IPS DF 6.9 (cell line): ENCODE measurements at regions not wholly inside any gene's neighbourhood (a gene's known extent, or its start where the extent isn't known, plus 50 kb on each side); places are given as distances from the start of the nearest gene placed in this dataset.

ENCODE experiments used
- DNase-seq: peaks from one replicate; pipeline ENCODE4 v3.0.0-alpha.2; 2013; ENCODE audit warnings: low read depth, low spot score
- H3K27ac ChIP-seq: one replicate; pipeline ENCODE4 v1.5.1; 2013; ENCODE audit warnings: low read length, control low read depth
- H3K27me3 ChIP-seq: 2 replicates; pipeline ENCODE4 v1.6.1; 2013; ENCODE audit warnings: mild to moderate bottlenecking, low read length; ENCODE audit not compliant: control insufficient read depth, insufficient read depth
- H3K36me3 ChIP-seq: 2 replicates; pipeline ENCODE4 v1.6.1; 2013; ENCODE audit warnings: low read length; ENCODE audit not compliant: control insufficient read depth, insufficient read depth
- H3K4me1 ChIP-seq: 2 replicates; pipeline ENCODE4 v1.6.1; 2013; ENCODE audit warnings: low read length; ENCODE audit not compliant: control insufficient read depth, insufficient read depth
- H3K4me3 ChIP-seq: 2 replicates; pipeline ENCODE4 v1.5.1; 2013; ENCODE audit warnings: mild to moderate bottlenecking, low read length
- H3K9me3 ChIP-seq: 2 replicates; pipeline ENCODE4 v1.6.1; 2013; ENCODE audit warnings: low read length, inconsistent platforms; ENCODE audit not compliant: control insufficient read depth, insufficient read depth
- WGBS: extraction: QIAGEN DNeasy Blood & Tissue Kit; methylation state at CpG from one replicate; pipeline ENCODE4 v1.1.7; 2013; ENCODE audit warnings: mixed read lengths, missing lambda C conversion rate; ENCODE audit not compliant: insufficient read length, insufficient coverage; 5-methylcytosine and 5-hydroxymethylcytosine counted together

GRCh38 chr3:13715167-13715954 lies 164.5 kb downstream of the WNT7A start:
- H3K36me3 ChIP-seq: no peaks in the 10 kb centered on the region
- H3K27me3 ChIP-seq: no peaks in the 10 kb centered on the region
- no peak for DNase-seq
- whole genome bisulfite sequencing: no CpG with 5 or more reads among the region's 4 CpGs
- no peak overlapping the region for H3K27ac ChIP-seq
- H3K4me1 ChIP-seq: no peaks in the 10 kb centered on the region
- no peaks in the 10 kb centered on the region for H3K9me3 ChIP-seq
- no peak overlapping the region for H3K4me3 ChIP-seq

GRCh38 chr3:13714251-13714916 lies 165.5 kb downstream of the FBLN2 start:
- H3K4me3 ChIP-seq: no peak overlapping the region
- no peaks in the 10 kb centered on the region for H3K27me3 ChIP-seq
- no peak overlapping the region for H3K27ac ChIP-seq
- no CpG with 5 or more reads among the region's 7 CpGs for WGBS
- H3K4me1 ChIP-seq: no peaks in the 10 kb centered on the region
- no peaks in the 10 kb centered on the region for H3K36me3 ChIP-seq
- H3K9me3 ChIP-seq: no peaks in the 10 kb centered on the region
- DNase-seq: no peak

GRCh38 chr3:13713396-13713795 lies 164.5 kb downstream of the FBLN2 start:
- no peak overlapping the region for H3K4me3 ChIP-seq
- no CpG with 5 or more reads among the region's 4 CpGs for WGBS
- H3K9me3 ChIP-seq: no peaks in the 10 kb centered on the region
- H3K27ac ChIP-seq: no peak overlapping the region
- H3K27me3 ChIP-seq: no peaks in the 10 kb centered on the region
- no peaks in the 10 kb centered on the region for H3K36me3 ChIP-seq
- no peak for DNase-seq
- no peaks in the 10 kb centered on the region for H3K4me1 ChIP-seq

GRCh38 chr3:13712682-13713180 lies 163.8 kb downstream of the FBLN2 start:
- no peaks in the 10 kb centered on the region for H3K36me3 ChIP-seq
- H3K4me1 ChIP-seq: no peaks in the 10 kb centered on the region
- H3K27ac ChIP-seq: no peak overlapping the region
- no peak for DNase-seq
- H3K4me3 ChIP-seq: no peak overlapping the region
- H3K27me3 ChIP-seq: no peaks in the 10 kb centered on the region
- no peaks in the 10 kb centered on the region for H3K9me3 ChIP-seq
- no CpG with 5 or more reads among the region's 3 CpGs for WGBS

GRCh38 chr3:13711911-13712650 lies 163.2 kb downstream of the FBLN2 start:
- DNase-seq: no peak
- H3K9me3 ChIP-seq: no peaks in the 10 kb centered on the region
- no peak overlapping the region for H3K4me3 ChIP-seq
- no peaks in the 10 kb centered on the region for H3K4me1 ChIP-seq
- no CpG with 5 or more reads among the region's 9 CpGs for WGBS
- H3K27me3 ChIP-seq: no peaks in the 10 kb centered on the region
- H3K36me3 ChIP-seq: no peaks in the 10 kb centered on the region
- H3K27ac ChIP-seq: no peak overlapping the region

- DNase-seq: no peak
Measured at GRCh38 chr3:13710251-13710650, 161.3 kb downstream of the FBLN2 start.

GRCh38 chr3:13709706-13710105 lies 160.8 kb downstream of the FBLN2 start:
- H3K4me1 ChIP-seq: no peaks in the 10 kb centered on the region
- no peak overlapping the region for H3K27ac ChIP-seq
- WGBS: no CpG with 5 or more reads among the region's 1 CpG
- H3K4me3 ChIP-seq: no peak overlapping the region
- no peaks in the 10 kb centered on the region for H3K36me3 ChIP-seq
- DNase-seq: no peak
- H3K27me3 ChIP-seq: no peaks in the 10 kb centered on the region
- no peaks in the 10 kb centered on the region for H3K9me3 ChIP-seq

More at GRCh38 chr3:13710251-13710650, 161.3 kb downstream of the FBLN2 start:
- H3K9me3 ChIP-seq: no peaks in the 10 kb centered on the region
- H3K36me3 ChIP-seq: no peaks in the 10 kb centered on the region
- H3K27ac ChIP-seq: no peak overlapping the region
- H3K4me3 ChIP-seq: no peak overlapping the region
- no peaks in the 10 kb centered on the region for H3K4me1 ChIP-seq
- no peaks in the 10 kb centered on the region for H3K27me3 ChIP-seq
- WGBS: no CpG with 5 or more reads among the region's 3 CpGs

GRCh38 chr3:13708871-13709595 lies 160.1 kb downstream of the FBLN2 start:
- no peaks in the 10 kb centered on the region for H3K36me3 ChIP-seq

GRCh38 chr3:13708301-13708700 lies 159.4 kb downstream of the FBLN2 start:
- H3K27ac ChIP-seq: no peak overlapping the region
- no peaks in the 10 kb centered on the region for H3K9me3 ChIP-seq
- DNase-seq: no peak
- H3K4me1 ChIP-seq: no peaks in the 10 kb centered on the region
- H3K27me3 ChIP-seq: no peaks in the 10 kb centered on the region
- no CpG with 5 or more reads among the region's 7 CpGs for WGBS
- H3K36me3 ChIP-seq: no peaks in the 10 kb centered on the region
- H3K4me3 ChIP-seq: no peak overlapping the region

More at GRCh38 chr3:13708871-13709595, 160.1 kb downstream of the FBLN2 start:
- Histone ChIP-seq H3K27me3 (no peaks in the 10 kb centered on the region), H3K27ac (no peak overlapping the region), H3K4me1 (no peaks in the 10 kb centered on the region), H3K4me3 (no peak overlapping the region), H3K9me3 (no peaks in the 10 kb centered on the region)
- no CpG with 5 or more reads among the region's 6 CpGs for WGBS
- no peak for DNase-seq

- DNase-seq: no peak
- Histone ChIP-seq H3K9me3 (no peaks in the 10 kb centered on the region), H3K4me3 (no peak overlapping the region), H3K36me3 (no peaks in the 10 kb centered on the region), H3K27me3 (no peaks in the 10 kb centered on the region), H3K27ac (no peak overlapping the region), H3K4me1 (no peaks in the 10 kb centered on the region)
- no CpG with 5 or more reads among the region's 5 CpGs for WGBS
Measured at GRCh38 chr3:13707456-13707855, 158.5 kb downstream of the FBLN2 start.
